Retinal pigment epithelial cell (primary cell): ENCODE measurements at regions not wholly inside any gene's neighbourhood (a gene's known extent, or its start where the extent isn't known, plus 50 kb on each side); places are given as distances from the start of the nearest gene placed in this dataset.

ENCODE experiments used
- DNase-seq: peaks from one replicate; pipeline ENCODE4 v3.0.0-alpha.2; 2010; ENCODE audit warnings: low read depth
- H3K4me3 ChIP-seq: 2 replicates; pipeline ENCODE4 v1.5.1; 2011; ENCODE audit warnings: mild to moderate bottlenecking, low read length, control low read depth, moderate library complexity
- TF ChIP-seq, protein P1 (sequence below): conservative IDR thresholded peaks from 2 replicates; pipeline ENCODE4 v1.5.1; 2011; ENCODE audit warnings: low read depth, low read length, control low read depth, inconsistent platforms

DNA sequence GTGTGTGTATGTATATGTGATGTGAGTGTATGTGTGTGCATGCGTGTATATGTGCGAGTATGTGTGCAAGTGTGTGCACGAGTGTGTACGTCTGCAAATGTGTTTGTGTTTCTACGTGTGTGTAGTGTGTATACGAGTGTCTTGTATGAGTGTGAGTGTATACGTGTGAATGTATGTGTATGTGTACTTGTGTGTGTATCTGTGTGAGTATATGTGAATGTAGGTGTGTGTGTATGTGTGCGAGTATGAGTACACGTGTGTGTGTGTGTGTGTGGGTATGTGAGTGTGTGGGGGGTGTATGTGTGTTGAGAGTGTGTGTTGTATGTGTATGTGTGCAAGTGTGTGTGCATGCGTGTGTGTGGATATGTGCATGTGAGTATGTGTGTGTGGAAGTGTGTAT is 602.0 kb upstream of the CDH4 start:
- no peak for DNase-seq
- TF ChIP-seq, protein P1, sequence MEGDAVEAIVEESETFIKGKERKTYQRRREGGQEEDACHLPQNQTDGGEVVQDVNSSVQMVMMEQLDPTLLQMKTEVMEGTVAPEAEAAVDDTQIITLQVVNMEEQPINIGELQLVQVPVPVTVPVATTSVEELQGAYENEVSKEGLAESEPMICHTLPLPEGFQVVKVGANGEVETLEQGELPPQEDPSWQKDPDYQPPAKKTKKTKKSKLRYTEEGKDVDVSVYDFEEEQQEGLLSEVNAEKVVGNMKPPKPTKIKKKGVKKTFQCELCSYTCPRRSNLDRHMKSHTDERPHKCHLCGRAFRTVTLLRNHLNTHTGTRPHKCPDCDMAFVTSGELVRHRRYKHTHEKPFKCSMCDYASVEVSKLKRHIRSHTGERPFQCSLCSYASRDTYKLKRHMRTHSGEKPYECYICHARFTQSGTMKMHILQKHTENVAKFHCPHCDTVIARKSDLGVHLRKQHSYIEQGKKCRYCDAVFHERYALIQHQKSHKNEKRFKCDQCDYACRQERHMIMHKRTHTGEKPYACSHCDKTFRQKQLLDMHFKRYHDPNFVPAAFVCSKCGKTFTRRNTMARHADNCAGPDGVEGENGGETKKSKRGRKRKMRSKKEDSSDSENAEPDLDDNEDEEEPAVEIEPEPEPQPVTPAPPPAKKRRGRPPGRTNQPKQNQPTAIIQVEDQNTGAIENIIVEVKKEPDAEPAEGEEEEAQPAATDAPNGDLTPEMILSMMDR = no peak
- H3K4me3 ChIP-seq = no peak overlapping the region

DNA sequence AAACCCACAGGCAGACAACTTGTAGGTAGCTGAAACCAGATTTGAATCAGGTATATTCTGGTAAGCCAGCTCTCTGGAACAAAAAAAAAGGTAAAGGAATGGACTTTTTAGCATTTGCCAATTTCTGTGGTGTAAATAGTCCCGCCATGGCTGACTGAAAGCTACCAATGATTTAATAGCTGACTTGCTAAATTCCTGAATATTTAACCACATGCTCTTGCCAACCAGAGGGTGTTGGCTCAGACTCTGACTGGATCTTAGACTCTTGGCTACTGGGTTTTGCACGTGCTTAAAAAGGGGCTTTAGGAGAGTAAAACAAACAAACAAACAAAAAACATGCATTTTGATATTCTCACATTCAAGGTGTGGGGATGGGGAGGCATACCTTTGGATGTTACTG is 600.0 kb upstream of the CDH4 start:
- DNase-seq = no peak
- H3K4me3 ChIP-seq = no peak overlapping the region
- TF ChIP-seq, protein P1 = no peak

DNA sequence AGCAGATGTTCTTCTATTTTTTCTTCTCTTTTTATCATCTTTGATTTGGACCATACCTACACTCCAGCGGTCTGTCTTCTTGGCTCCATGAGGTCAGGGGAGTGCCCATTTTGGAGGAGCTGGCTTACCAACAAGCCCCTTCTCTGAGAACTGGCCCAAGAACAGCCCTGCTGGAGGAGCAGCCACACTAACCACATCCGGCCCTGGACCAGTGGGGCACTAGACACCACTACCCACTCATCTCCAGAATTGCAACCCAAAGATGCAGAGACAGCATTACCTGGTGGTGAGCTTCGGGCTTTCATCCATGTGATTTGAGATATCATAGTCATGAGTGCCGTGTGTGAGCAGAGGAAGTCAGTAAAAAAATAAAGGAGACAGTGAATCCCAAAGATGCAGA is 599.4 kb upstream of the CDH4 start:
- TF ChIP-seq, protein P1 = no peak
- no peak overlapping the region for H3K4me3 ChIP-seq
- no peak for DNase-seq

DNA sequence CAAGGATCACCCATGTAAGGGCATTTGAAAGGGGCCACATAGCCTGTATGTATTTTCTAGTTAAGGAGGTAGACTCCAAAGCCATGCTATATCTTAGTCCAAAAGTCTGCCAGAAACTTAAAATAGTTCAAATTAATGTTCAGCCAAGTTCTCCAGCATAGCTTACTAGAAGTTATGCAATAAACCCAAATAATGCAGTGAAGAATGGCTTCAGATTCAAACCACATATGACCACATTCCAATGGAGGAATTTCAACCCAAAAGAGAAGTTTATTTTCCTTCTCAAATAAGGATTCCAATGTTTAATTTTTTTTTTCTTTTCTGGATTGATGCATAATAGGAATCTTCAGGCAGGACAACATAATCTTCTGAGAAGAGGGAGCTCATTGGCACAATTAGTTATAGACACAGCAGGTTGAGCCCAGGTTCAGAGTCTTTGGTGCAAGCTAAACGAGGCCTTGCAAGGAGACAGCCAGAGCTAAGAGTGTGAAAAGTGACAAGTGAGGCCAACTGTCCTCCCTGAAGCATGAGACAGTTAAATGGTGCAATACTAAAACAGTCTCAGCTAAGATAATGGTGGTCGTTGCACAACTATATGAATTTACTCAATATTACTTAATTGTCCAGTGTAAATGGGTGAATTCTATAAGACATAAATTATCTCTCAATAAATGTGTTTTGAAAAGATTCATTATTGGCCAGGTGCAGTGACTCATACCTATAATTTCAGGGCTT is 598.8 kb upstream of the CDH4 start:
- TF ChIP-seq, protein P1 = no peak
- no peak for DNase-seq
- no peak overlapping the region for H3K4me3 ChIP-seq

DNA sequence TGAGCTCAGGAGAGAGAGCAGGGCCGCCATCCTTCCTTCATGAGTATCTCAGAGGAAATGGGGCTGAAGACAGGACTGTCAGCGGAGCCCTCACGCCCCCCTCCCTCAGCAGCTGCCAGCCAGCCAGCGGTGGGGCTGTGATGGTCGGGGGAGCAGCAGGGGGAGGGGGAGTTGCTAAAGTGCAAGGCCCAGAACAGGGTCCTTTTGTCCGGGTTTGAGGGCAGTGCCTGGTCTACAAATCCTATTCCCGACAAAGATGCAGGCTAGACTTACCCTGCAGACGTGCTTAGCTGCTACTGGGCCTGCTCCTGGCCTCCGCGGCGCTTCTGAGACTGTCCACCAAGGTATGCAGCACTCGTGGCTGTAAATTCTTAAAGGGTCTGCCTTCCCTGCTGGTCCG is 593.4 kb upstream of the CDH4 start:
- TF ChIP-seq, protein P1 = no peak

DNA sequence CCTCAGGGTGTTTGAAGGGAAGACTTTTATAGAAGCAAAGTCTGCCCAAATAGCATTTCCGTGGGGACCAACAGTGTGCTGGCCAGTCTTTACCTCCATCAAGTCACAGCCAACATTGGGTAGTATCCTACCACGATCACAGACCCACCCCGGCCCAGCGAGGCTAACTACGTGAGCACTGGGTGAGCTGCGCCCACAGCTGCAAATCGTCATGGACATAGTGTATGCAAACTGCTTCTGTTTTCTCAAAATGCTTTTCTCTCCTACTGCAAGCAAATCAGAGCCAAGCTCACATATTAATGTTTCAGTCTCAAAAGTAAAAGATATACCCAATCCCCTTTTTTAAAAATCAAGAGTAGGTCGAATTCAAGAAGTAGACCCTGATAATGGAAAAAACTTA is 592.8 kb upstream of the CDH4 start:
- H3K4me3 ChIP-seq = no peak overlapping the region

More for the DNA sequence above, 593.4 kb upstream of the CDH4 start:
- no peak overlapping the region for H3K4me3 ChIP-seq
- DNase-seq = no peak

DNA sequence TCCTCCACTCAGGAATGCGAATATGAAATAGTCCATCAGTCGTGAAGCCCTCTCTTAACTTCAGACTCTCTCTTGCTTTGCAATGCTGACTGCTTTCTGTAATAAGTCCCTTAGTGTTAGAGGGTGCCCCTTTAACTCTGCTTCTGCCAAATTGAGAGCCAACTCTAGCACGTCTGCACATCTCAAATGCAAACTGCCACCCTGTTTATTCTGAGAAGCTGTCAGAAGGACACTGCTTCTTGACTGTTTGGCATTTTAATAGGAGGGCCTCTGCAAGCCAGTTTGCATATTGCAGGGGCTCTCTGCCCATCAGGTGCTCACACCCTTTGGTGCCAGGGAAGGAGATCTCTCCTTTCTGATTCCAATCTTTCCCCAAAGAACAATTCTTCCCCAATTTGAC is 589.8 kb upstream of the CDH4 start:
- TF ChIP-seq, protein P1 = no peak
- no peak for DNase-seq
- no peak overlapping the region for H3K4me3 ChIP-seq

More for the DNA sequence above, 592.8 kb upstream of the CDH4 start:
- TF ChIP-seq, protein P1 = no peak
- DNase-seq = no peak
